Mesenchymal stem cell (in vitro differentiated cells and primary cell): ENCODE measurements at regions not wholly inside any gene's neighbourhood (a gene's known extent, or its start where the extent isn't known, plus 50 kb on each side); places are given as distances from the start of the nearest gene placed in this dataset.

Experiments used
- DNase-seq: peaks from one replicate; pipeline ENCODE4 v3.0.0-alpha.2; 2013
- H2AFZ ChIP-seq: one replicate; pipeline ENCODE4 v1.6.1; 2013; ENCODE audit warnings: low read depth, mild to moderate bottlenecking, control low read depth, inconsistent platforms, low read length, moderate library complexity
- H2AK5ac ChIP-seq: 2 replicates; pipeline ENCODE4 v1.6.1; 2013; ENCODE audit warnings: low read length, moderate library complexity, mild to moderate bottlenecking, inconsistent platforms; ENCODE audit not compliant: severe bottlenecking
- H2BK120ac ChIP-seq: one replicate; pipeline ENCODE4 v1.6.1; 2013; ENCODE audit warnings: low read depth, mild to moderate bottlenecking, inconsistent platforms, low read length, moderate library complexity
- H2BK12ac ChIP-seq, 2 experiments: one replicate each; pipeline ENCODE4 v1.6.1; 2013; ENCODE audit warnings: inconsistent platforms in 2 of 2, low read length in 2 of 2, mild to moderate bottlenecking in 2 of 2, moderate library complexity in 2 of 2, control low read depth in 1 of 2
- H2BK15ac ChIP-seq: one replicate; pipeline ENCODE4 v1.6.1; 2013; ENCODE audit warnings: mild to moderate bottlenecking, low read depth, inconsistent platforms; ENCODE audit not compliant: poor library complexity, severe bottlenecking
- H2BK5ac ChIP-seq: 2 replicates; pipeline ENCODE4 v1.6.1; 2013; ENCODE audit warnings: low read depth, mild to moderate bottlenecking, low read length, control low read depth, inconsistent platforms; ENCODE audit not compliant: poor library complexity, severe bottlenecking
- H3K14ac ChIP-seq, 2 experiments: one replicate each; pipeline ENCODE4 v1.6.1; 2013; ENCODE audit warnings: inconsistent platforms in 2 of 2, low read length in 2 of 2, control low read depth in 1 of 2, mild to moderate bottlenecking in 1 of 2, moderate library complexity in 1 of 2
- H3K18ac ChIP-seq, 2 experiments: one replicate each; pipeline ENCODE4 v1.6.1; 2013; ENCODE audit warnings: inconsistent platforms in 2 of 2, low read length in 2 of 2, control low read depth in 1 of 2, low read depth in 1 of 2, mild to moderate bottlenecking in 1 of 2
- H3K23ac ChIP-seq, 2 experiments: one replicate each; pipeline ENCODE4 v1.6.1; 2013; ENCODE audit warnings: inconsistent platforms in 2 of 2, low read length in 2 of 2, mild to moderate bottlenecking in 2 of 2, moderate library complexity in 2 of 2, control low read depth in 1 of 2
- H3K27ac ChIP-seq: 2 replicates; pipeline ENCODE4 v1.5.1; 2013; ENCODE audit warnings: mild to moderate bottlenecking, moderate library complexity, low read length, control low read depth, inconsistent platforms; ENCODE audit not compliant: poor library complexity, severe bottlenecking
- H3K27me3 ChIP-seq, 2 experiments: 2 replicates each; pipeline versions ENCODE4 v1.6.1 to v1.7.0; 2013; ENCODE audit warnings: low read length in 2 of 2, mild to moderate bottlenecking in 2 of 2, moderate library complexity in 2 of 2, control low read depth in 1 of 2, inconsistent platforms in 1 of 2; ENCODE audit not compliant: control insufficient read depth in 1 of 2, insufficient read depth in 1 of 2
- H3K36me3 ChIP-seq, 2 experiments: 2 replicates each; pipeline versions ENCODE4 v1.6.1 to v1.7.0; 2013; ENCODE audit warnings: low read length in 2 of 2, control low read depth in 1 of 2, inconsistent platforms in 1 of 2, low read depth in 1 of 2, mild to moderate bottlenecking in 1 of 2; ENCODE audit not compliant: insufficient read depth in 2 of 2, control insufficient read depth in 1 of 2
- H3K4ac ChIP-seq, 2 experiments: one replicate each; pipeline ENCODE4 v1.6.1; 2013; ENCODE audit warnings: inconsistent platforms in 2 of 2, low read length in 2 of 2, mild to moderate bottlenecking in 2 of 2, moderate library complexity in 2 of 2, control low read depth in 1 of 2, low read depth in 1 of 2
- H3K4me1 ChIP-seq: 2 replicates; pipeline ENCODE4 v1.6.1; 2013; ENCODE audit warnings: low read depth, low read length, control low read depth; ENCODE audit not compliant: control insufficient read depth, insufficient read depth
- H3K4me2 ChIP-seq: 2 replicates; pipeline ENCODE4 v1.6.1; 2013; ENCODE audit warnings: low read length, mild to moderate bottlenecking, inconsistent platforms; ENCODE audit not compliant: poor library complexity, severe bottlenecking
- H3K4me3 ChIP-seq, 2 experiments: 2 replicates each; pipeline versions ENCODE4 v1.5.1 to v1.7.0; 2013; ENCODE audit warnings: low read length in 2 of 2, mild to moderate bottlenecking in 2 of 2, control low read depth in 1 of 2, low read depth in 1 of 2; ENCODE audit not compliant: insufficient read depth in 1 of 2
- H3K79me1 ChIP-seq: replicated peaks from 2 replicates; pipeline ENCODE4 v1.6.1; 2013; ENCODE audit warnings: mild to moderate bottlenecking, control low read depth, low read length, inconsistent platforms; ENCODE audit not compliant: poor library complexity, severe bottlenecking
- H3K9ac ChIP-seq: 2 replicates; pipeline ENCODE4 v1.7.0; 2013; ENCODE audit warnings: mild to moderate bottlenecking, low read length, moderate library complexity
- H3K9me3 ChIP-seq: 2 replicates; pipeline ENCODE4 v1.7.0; 2013; ENCODE audit warnings: mild to moderate bottlenecking, low read length; ENCODE audit not compliant: control insufficient read depth
- H4K8ac ChIP-seq: one replicate; pipeline ENCODE4 v1.6.1; 2013; ENCODE audit warnings: inconsistent platforms, mild to moderate bottlenecking, low read length, moderate library complexity
- H4K91ac ChIP-seq: one replicate; pipeline ENCODE4 v1.6.1; 2013; ENCODE audit warnings: mild to moderate bottlenecking, low read length, inconsistent platforms
- WGBS: methylation state at CpG from one replicate; pipeline ENCODE4 v1.1.7; 2013; ENCODE audit warnings: mixed read lengths; 5-methylcytosine and 5-hydroxymethylcytosine counted together

GRCh38 chr10:10797513-10797912 lies 220.2 kb upstream of the CELF2 start:
- WGBS: 85% methylated on average over 7 of the region's 8 CpGs
- Histone ChIP-seq H3K79me1 (no peaks in the 10 kb centered on the region), H3K27me3 (no peaks in the 10 kb centered on the region), H3K9me3 (no peaks in the 10 kb centered on the region), H2BK120ac (no peak overlapping the region), H2AFZ (no peak overlapping the region), H3K4ac (no peak overlapping the region), H2BK15ac (no peak overlapping the region), H3K4me2 (no peak overlapping the region), H3K4me1 (peaks cover 7% of the 10 kb centered on the region), H2BK5ac (peak overlapping the region; percentile 61), H4K8ac (no peak overlapping the region), H3K23ac (no peak overlapping the region), H3K36me3 (no peaks in the 10 kb centered on the region), H3K27ac (peak overlapping the region; percentile 81), H3K9ac (peak overlapping the region; percentile 93), H2AK5ac (no peak overlapping the region), H3K4me3 (peak overlapping the region in 1 of 2 experiments; percentile 70), H3K18ac (no peak overlapping the region), H4K91ac (no peak overlapping the region), H2BK12ac (no peak overlapping the region), H3K14ac (no peak overlapping the region)
- no peak for DNase-seq

GRCh38 chr10:10798102-10798863 lies 219.4 kb upstream of the CELF2 start:
- Histone ChIP-seq H3K9me3 (no peaks in the 10 kb centered on the region), H2BK12ac (peak overlapping the region in 1 of 2 experiments; percentile 42), H3K18ac (peak overlapping the region in 1 of 2 experiments; percentile 66), H3K27ac (peak overlapping the region; percentile 81), H3K27me3 (no peaks in the 10 kb centered on the region), H3K4ac (peak overlapping the region in 1 of 2 experiments; percentile 49), H2AFZ (no peak overlapping the region), H4K91ac (peak overlapping the region; percentile 14), H3K4me2 (peak overlapping the region; percentile 41), H4K8ac (peak overlapping the region; percentile 39), H3K4me3 (peak overlapping the region in 1 of 2 experiments; percentile 70), H2BK15ac (no peak overlapping the region), H3K79me1 (no peaks in the 10 kb centered on the region), H2AK5ac (no peak overlapping the region), H3K14ac (no peak overlapping the region), H2BK120ac (peak overlapping the region; percentile 54), H3K23ac (no peak overlapping the region), H3K4me1 (peaks cover 7% of the 10 kb centered on the region), H3K36me3 (no peaks in the 10 kb centered on the region), H2BK5ac (peak overlapping the region; percentile 9), H3K9ac (peak overlapping the region; percentile 93)
- 53% methylated on average over 10 of the region's 20 CpGs for WGBS
- DNase-seq: no peak

GRCh38 chr10:10798864-10799192 lies 218.8 kb upstream of the CELF2 start:
- peak overlapping the region; percentile 36 for H2AK5ac ChIP-seq
- H3K14ac ChIP-seq: no peak overlapping the region
- H2BK12ac ChIP-seq: no peak overlapping the region
- no peak overlapping the region for H2BK120ac ChIP-seq
- peak overlapping the region in 1 of 2 experiments; percentile 70 for H3K4me3 ChIP-seq
- no peak for DNase-seq
- H2AFZ ChIP-seq: no peak overlapping the region
- H3K4me2 ChIP-seq: peak overlapping the region; percentile 41
- no peaks in the 10 kb centered on the region for H3K9me3 ChIP-seq
- no peak overlapping the region for H2BK5ac ChIP-seq
- H3K9ac ChIP-seq: peak overlapping the region; percentile 93
- H3K27me3 ChIP-seq: no peaks in the 10 kb centered on the region
- H3K18ac ChIP-seq: peak overlapping the region in 1 of 2 experiments; percentile 66
- H4K8ac ChIP-seq: no peak overlapping the region
- peak overlapping the region; percentile 81 for H3K27ac ChIP-seq
- H3K23ac ChIP-seq: no peak overlapping the region
- H3K36me3 ChIP-seq: no peaks in the 10 kb centered on the region
- H3K4ac ChIP-seq: no peak overlapping the region
- no peak overlapping the region for H4K91ac ChIP-seq
- no peaks in the 10 kb centered on the region for H3K79me1 ChIP-seq
- no peak overlapping the region for H2BK15ac ChIP-seq
- WGBS: 83% methylated on average over 7 of the region's 7 CpGs
- peaks cover 7% of the 10 kb centered on the region for H3K4me1 ChIP-seq

GRCh38 chr10:10800961-10801360 lies 216.7 kb upstream of the CELF2 start:
- Histone ChIP-seq H3K4me1 (peaks cover 7% of the 10 kb centered on the region), H3K36me3 (no peaks in the 10 kb centered on the region), H3K23ac (no peak overlapping the region), H3K27ac (no peak overlapping the region), H4K8ac (no peak overlapping the region), H3K9ac (peak overlapping the region; percentile 3), H3K9me3 (no peaks in the 10 kb centered on the region), H2AK5ac (no peak overlapping the region), H3K4me3 (no peak overlapping the region), H2AFZ (no peak overlapping the region), H3K79me1 (no peaks in the 10 kb centered on the region), H3K14ac (no peak overlapping the region), H3K27me3 (no peaks in the 10 kb centered on the region), H3K4ac (no peak overlapping the region), H3K18ac (no peak overlapping the region), H2BK15ac (no peak overlapping the region), H4K91ac (no peak overlapping the region), H2BK120ac (no peak overlapping the region), H2BK5ac (no peak overlapping the region), H2BK12ac (no peak overlapping the region), H3K4me2 (no peak overlapping the region)
- 93% methylated on average over 3 of the region's 3 CpGs for WGBS
- no peak for DNase-seq
